ENCODE measurements at regions not wholly inside any gene's neighbourhood (a gene's known extent, or its start where the extent isn't known, plus 50 kb on each side); places are given as distances from the start of the nearest gene placed in this dataset.
"Not testable (repeated sequence)": the region's sequence is repeated elsewhere in the genome, so short reads cannot be mapped to it uniquely, and the experiment has no call there.

DNA sequence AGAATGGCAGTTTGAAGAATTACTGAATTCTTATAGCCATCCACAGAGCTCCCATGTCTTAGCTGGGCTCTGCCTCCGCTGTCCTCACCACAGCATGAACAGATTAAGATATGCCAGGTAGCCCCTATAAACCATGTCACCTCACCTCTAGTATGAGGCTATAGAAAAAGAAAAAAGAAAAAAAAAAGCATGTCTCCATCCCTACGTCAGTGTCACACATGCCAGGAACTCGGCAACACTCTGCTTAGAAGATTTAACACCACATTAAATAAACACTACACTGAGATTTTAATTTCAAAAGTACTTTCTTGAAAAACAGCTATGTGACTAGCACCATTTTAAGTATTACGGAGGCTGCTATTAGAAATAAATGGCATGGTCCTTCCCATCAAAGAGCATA, 149.4 kb downstream of the CAPZA3 start:
- ChIA-PET POLR2A (ENCODE audit: unreplicated experiment) (interaction anchor here (0.7 kb wide), 1 partner anchor 23 kb away, joined by 3 read pairs; no protein-coding TSS in a partner anchor), CTCF (no interaction called here)
- BruUV-seq (replicated peaks): no TSS peak
- no peak overlapping the region for H2AFZ ChIP-seq (ENCODE audit: low read length)
- no peak for DNase-seq
- H3K9ac ChIP-seq (ENCODE audit: low read length): no peak overlapping the region
- no peaks in the 10 kb centered on the region for H3K4me1 ChIP-seq (ENCODE audit: insufficient read depth, low read length)
- no peaks in the 10 kb centered on the region for H3K36me3 ChIP-seq (ENCODE audit: low read depth, low read length)
- no peak overlapping the region for H3K27ac ChIP-seq (ENCODE audit: low read length)
- ATAC-seq: no peak
- TF ChIP-seq EZH2 (IDR thresholded peaks at IDR 0.05; ENCODE audit: low read length, unreplicated experiment): no peak
- no peak for TF ChIP-seq EZH2phosphoT487 (IDR thresholded peaks at IDR 0.05; ENCODE audit: borderline replicate concordance, low read length)
- TF ChIP-seq, protein P1, sequence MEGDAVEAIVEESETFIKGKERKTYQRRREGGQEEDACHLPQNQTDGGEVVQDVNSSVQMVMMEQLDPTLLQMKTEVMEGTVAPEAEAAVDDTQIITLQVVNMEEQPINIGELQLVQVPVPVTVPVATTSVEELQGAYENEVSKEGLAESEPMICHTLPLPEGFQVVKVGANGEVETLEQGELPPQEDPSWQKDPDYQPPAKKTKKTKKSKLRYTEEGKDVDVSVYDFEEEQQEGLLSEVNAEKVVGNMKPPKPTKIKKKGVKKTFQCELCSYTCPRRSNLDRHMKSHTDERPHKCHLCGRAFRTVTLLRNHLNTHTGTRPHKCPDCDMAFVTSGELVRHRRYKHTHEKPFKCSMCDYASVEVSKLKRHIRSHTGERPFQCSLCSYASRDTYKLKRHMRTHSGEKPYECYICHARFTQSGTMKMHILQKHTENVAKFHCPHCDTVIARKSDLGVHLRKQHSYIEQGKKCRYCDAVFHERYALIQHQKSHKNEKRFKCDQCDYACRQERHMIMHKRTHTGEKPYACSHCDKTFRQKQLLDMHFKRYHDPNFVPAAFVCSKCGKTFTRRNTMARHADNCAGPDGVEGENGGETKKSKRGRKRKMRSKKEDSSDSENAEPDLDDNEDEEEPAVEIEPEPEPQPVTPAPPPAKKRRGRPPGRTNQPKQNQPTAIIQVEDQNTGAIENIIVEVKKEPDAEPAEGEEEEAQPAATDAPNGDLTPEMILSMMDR (conservative IDR thresholded peaks at IDR 0.05; ENCODE audit: low read depth, low read length): no peak
- intact Hi-C loops (cut with micrococcal nuclease): no loop called here
- H4K20me1 ChIP-seq (ENCODE audit: low read length): no peaks in the 10 kb centered on the region
- no peaks in the 10 kb centered on the region for H3K9me3 ChIP-seq (ENCODE audit: low read length)
- no peaks in the 10 kb centered on the region for H3K9me2 ChIP-seq (replicated peaks; ENCODE audit: low read length)
- no peaks in the 10 kb centered on the region for H3K27me3 ChIP-seq (ENCODE audit: low read length)
- no peaks in the 10 kb centered on the region for H3K79me2 ChIP-seq (ENCODE audit: low read length)
- no peaks in the 10 kb centered on the region for H3F3A ChIP-seq (ENCODE audit: low read length, unreplicated experiment)
- no peak overlapping the region for H3K4me2 ChIP-seq (ENCODE audit: low read length)
- no peak overlapping the region for H3K4me3 ChIP-seq (ENCODE audit: low read length)

DNA sequence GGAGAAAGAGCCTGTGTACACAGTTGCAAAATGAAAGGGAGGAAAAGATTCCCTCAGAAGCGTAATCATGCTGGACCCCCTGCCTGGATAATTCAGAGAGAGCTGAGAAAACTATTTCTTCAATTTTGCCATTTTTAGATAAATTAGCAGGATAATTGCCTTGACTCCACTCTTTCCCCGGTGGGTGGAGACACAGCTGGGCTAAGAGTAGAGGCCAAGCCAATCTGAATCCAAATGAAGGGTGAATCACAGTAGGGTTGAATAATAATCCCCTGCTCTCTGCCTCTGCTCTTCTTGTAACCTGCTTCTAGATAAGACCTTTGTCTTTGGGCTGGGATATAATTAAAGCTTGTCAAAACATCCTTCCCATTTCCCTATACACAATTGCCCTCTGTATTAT, 150.1 kb downstream of the CAPZA3 start:
- H3K36me3 ChIP-seq (ENCODE audit: low read depth, low read length): no peaks in the 10 kb centered on the region
- no peak overlapping the region for H3K9ac ChIP-seq (ENCODE audit: low read length)
- TF ChIP-seq, protein P1 (conservative IDR thresholded peaks at IDR 0.05; ENCODE audit: low read depth, low read length): no peak
- TF ChIP-seq EZH2 (IDR thresholded peaks at IDR 0.05; ENCODE audit: low read length, unreplicated experiment): no peak
- TF ChIP-seq EZH2phosphoT487 (IDR thresholded peaks at IDR 0.05; ENCODE audit: borderline replicate concordance, low read length): no peak
- H3K79me2 ChIP-seq (ENCODE audit: low read length): no peaks in the 10 kb centered on the region
- no TSS peak for BruUV-seq (replicated peaks)
- no peaks in the 10 kb centered on the region for H4K20me1 ChIP-seq (ENCODE audit: low read length)
- no peak overlapping the region for H2AFZ ChIP-seq (ENCODE audit: low read length)
- DNase-seq: no peak
- H3K9me3 ChIP-seq (ENCODE audit: low read length): no peaks in the 10 kb centered on the region
- H3F3A ChIP-seq (ENCODE audit: low read length, unreplicated experiment): no peaks in the 10 kb centered on the region
- ChIA-PET CTCF (no interaction called here), POLR2A (ENCODE audit: unreplicated experiment) (no interaction called here)
- H3K4me3 ChIP-seq (ENCODE audit: low read length): no peak overlapping the region
- no peak overlapping the region for H3K4me2 ChIP-seq (ENCODE audit: low read length)
- H3K27me3 ChIP-seq (ENCODE audit: low read length): no peaks in the 10 kb centered on the region
- H3K9me2 ChIP-seq (replicated peaks; ENCODE audit: low read length): no peaks in the 10 kb centered on the region
- no peak for ATAC-seq
- no peak overlapping the region for H3K27ac ChIP-seq (ENCODE audit: low read length)
- intact Hi-C loops (cut with micrococcal nuclease): no loop called here
- no peaks in the 10 kb centered on the region for H3K4me1 ChIP-seq (ENCODE audit: insufficient read depth, low read length)

DNA sequence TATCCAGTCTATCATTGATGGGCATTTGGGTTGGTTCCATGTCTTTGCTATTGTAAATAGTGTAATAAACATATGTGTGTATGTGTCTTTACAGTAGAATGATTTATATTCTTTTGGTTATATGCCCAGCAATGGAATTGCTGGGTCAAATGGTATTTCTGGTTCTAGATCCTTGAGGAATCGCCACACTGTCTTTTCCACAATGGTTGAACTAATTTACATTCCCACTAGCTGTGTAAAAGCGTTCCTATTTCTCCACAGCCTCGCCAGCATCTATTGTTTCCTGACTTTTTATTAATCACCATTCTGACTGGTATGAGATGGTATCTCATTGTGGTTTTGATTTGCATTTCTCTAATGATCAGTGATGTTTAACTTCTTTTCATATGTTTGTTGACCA, 152.7 kb downstream of the CAPZA3 start:
- DNase-seq; H3K9ac ChIP-seq (ENCODE audit: low read length); H3K27ac ChIP-seq (ENCODE audit: low read length); intact Hi-C loops (cut with micrococcal nuclease); H2AFZ ChIP-seq (ENCODE audit: low read length); POLR2A ChIA-PET (ENCODE audit: unreplicated experiment); BruUV-seq (replicated peaks); H3K4me2 ChIP-seq (ENCODE audit: low read length); CTCF ChIA-PET; H3K27me3 ChIP-seq (ENCODE audit: low read length); ATAC-seq; H3K9me2 ChIP-seq (replicated peaks; ENCODE audit: low read length); H3K79me2 ChIP-seq (ENCODE audit: low read length); H3K36me3 ChIP-seq (ENCODE audit: low read depth, low read length); H4K20me1 ChIP-seq (ENCODE audit: low read length); H3K9me3 ChIP-seq (ENCODE audit: low read length); H3K4me1 ChIP-seq (ENCODE audit: insufficient read depth, low read length); H3F3A ChIP-seq (ENCODE audit: low read length, unreplicated experiment); H3K4me3 ChIP-seq (ENCODE audit: low read length): not testable (repeated sequence)

Data from PC-3 (cell line).